ENCODE measurements at regions not wholly inside any gene's neighbourhood (a gene's known extent, or its start where the extent isn't known, plus 50 kb on each side); places are given as distances from the start of the nearest gene placed in this dataset.
"Not testable (repeated sequence)": the region's sequence is repeated elsewhere in the genome, so short reads cannot be mapped to it uniquely, and the experiment has no call there.

- DNase-seq, result no peak
Observed at GRCh38 chr12:111271674-111272418, 97.0 kb downstream of the PHETA1 start.

GRCh38 chr12:111270774-111271173 lies 98.1 kb downstream of the PHETA1 start:
- DNase-seq, result no peak

- no peak for DNase-seq
Observed at GRCh38 chr12:111270239-111270638, 98.7 kb downstream of the PHETA1 start.

GRCh38 chr12:111269718-111270117 lies 99.2 kb downstream of the PHETA1 start:
- no peak for DNase-seq

GRCh38 chr12:111268738-111269572 lies 99.9 kb downstream of the PHETA1 start:
- DNase-seq, result no peak

- DNase-seq, result no peak
Observed at GRCh38 chr12:111267144-111267543, 101.8 kb downstream of the PHETA1 start.

- DNase-seq, result no peak
Observed at GRCh38 chr12:111261911-111262676, 106.8 kb downstream of the PHETA1 start.

GRCh38 chr12:111260732-111261131 lies 108.2 kb downstream of the PHETA1 start:
- DNase-seq, result no peak

GRCh38 chr12:111259231-111259630 lies 109.7 kb downstream of the PHETA1 start:
- no peak for DNase-seq

- not testable (repeated sequence) for DNase-seq
Observed at GRCh38 chr12:111258081-111258480, 110.8 kb downstream of the PHETA1 start.

GRCh38 chr12:111257435-111257902 lies 111.4 kb downstream of the PHETA1 start:
- DNase-seq, result no peak

GRCh38 chr12:111256629-111257434 lies 112.1 kb downstream of the PHETA1 start:
- no peak for DNase-seq

- no peak for DNase-seq
Observed at GRCh38 chr12:111255261-111255660, 113.6 kb downstream of the PHETA1 start.

- DNase-seq, result no peak
Observed at GRCh38 chr12:111254106-111254505, 114.8 kb downstream of the PHETA1 start.

GRCh38 chr12:111253213-111253612 lies 115.7 kb downstream of the PHETA1 start:
- DNase-seq, result no peak

GRCh38 chr12:111251787-111252186 lies 117.1 kb downstream of the PHETA1 start:
- no peak for DNase-seq

- no peak for DNase-seq
Observed at GRCh38 chr12:111251058-111251730, 117.7 kb downstream of the PHETA1 start.

GRCh38 chr12:111250251-111250881 lies 118.5 kb downstream of the PHETA1 start:
- no peak for DNase-seq

GRCh38 chr12:111249757-111250156 lies 119.1 kb downstream of the PHETA1 start:
- no peak for DNase-seq

- no peak for DNase-seq
Observed at GRCh38 chr12:111249018-111249370, 119.9 kb downstream of the PHETA1 start.
